Thyroid gland (tissue), 4 donors: ENCODE measurements at regions not wholly inside any gene's neighbourhood (a gene's known extent, or its start where the extent isn't known, plus 50 kb on each side); places are given as distances from the start of the nearest gene placed in this dataset.

ENCODE experiments used
- POLR2A ChIP-seq, 2 donors: fragments of 450-650 bp; IDR thresholded peaks; one replicate each; pipeline ENCODE4 v1.6.1; 2017; ENCODE audit warnings: antibody characterized with exemption in 2 of 2, mild to moderate bottlenecking in 2 of 2, moderate library complexity in 1 of 2
- TF ChIP-seq, protein P1 (sequence below), 6 experiments: fragments of 200-600 bp in 3 of 6; fragments of 450-650 bp in 3 of 6; sonication (generic) in 3 of 6; IDR thresholded peaks; one replicate each; pipeline ENCODE4 v1.5.1; 2016 to 2019; ENCODE audit warnings: antibody characterized with exemption in 6 of 6, mild to moderate bottlenecking in 2 of 6, inconsistent platforms in 1 of 6, moderate library complexity in 1 of 6

DNA sequence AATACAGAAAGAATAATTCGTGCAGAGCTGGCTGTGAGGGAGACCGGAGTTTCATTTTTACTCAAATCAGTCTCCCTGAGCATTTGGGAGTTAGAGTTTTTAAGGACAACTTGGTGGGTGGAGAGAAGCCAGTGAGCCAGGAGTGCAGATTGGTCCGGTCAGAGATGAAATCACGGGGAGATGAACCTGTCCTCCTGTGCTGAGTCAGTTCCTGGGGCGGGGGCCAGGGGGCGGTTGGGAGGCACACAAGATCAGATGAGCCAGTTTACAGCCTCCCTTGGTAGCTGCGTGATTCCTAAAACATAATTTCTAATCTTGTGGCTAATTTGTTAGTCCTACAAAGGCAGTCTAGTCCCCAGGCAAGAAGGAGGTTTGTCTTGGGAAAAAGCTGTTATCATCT lies 1267.9 kb downstream of the AMY1C start:
- TF ChIP-seq, protein P1, sequence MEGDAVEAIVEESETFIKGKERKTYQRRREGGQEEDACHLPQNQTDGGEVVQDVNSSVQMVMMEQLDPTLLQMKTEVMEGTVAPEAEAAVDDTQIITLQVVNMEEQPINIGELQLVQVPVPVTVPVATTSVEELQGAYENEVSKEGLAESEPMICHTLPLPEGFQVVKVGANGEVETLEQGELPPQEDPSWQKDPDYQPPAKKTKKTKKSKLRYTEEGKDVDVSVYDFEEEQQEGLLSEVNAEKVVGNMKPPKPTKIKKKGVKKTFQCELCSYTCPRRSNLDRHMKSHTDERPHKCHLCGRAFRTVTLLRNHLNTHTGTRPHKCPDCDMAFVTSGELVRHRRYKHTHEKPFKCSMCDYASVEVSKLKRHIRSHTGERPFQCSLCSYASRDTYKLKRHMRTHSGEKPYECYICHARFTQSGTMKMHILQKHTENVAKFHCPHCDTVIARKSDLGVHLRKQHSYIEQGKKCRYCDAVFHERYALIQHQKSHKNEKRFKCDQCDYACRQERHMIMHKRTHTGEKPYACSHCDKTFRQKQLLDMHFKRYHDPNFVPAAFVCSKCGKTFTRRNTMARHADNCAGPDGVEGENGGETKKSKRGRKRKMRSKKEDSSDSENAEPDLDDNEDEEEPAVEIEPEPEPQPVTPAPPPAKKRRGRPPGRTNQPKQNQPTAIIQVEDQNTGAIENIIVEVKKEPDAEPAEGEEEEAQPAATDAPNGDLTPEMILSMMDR (IDR thresholded peaks at IDR 0.05) = no peak
- no peak for TF ChIP-seq POLR2A (IDR thresholded peaks at IDR 0.05)
